Activated naive CD4-positive, alpha-beta T cell treated with anti-CD3 and anti-CD28 coated beads for 36 hours (primary cell): ENCODE measurements at regions not wholly inside any gene's neighbourhood (a gene's known extent, or its start where the extent isn't known, plus 50 kb on each side); places are given as distances from the start of the nearest gene placed in this dataset.

ENCODE experiments used
- CTCF ChIA-PET: fragments of 350-600 bp; sonication (Branson Sonifier 250); formaldehyde crosslinking; loops from one replicate; lab custom pipeline; 2021; ENCODE audit warnings: antibody characterized with exemption; lab: Charles Lee
- DNase-seq: peaks from one replicate; pipeline ENCODE4 v3.0.0-alpha.2; 2020
- H3K27ac Mint-ChIP-seq: one replicate; pipeline ENCODE4 v1.8.0; 2021; ENCODE audit warnings: mild to moderate bottlenecking, mixed read lengths
- H3K27me3 Mint-ChIP-seq: one replicate; pipeline ENCODE4 v1.8.0; 2021; ENCODE audit warnings: low read depth, mixed read lengths
- H3K36me3 Mint-ChIP-seq: one replicate; pipeline ENCODE4 v1.8.0; 2021; ENCODE audit warnings: low read depth, mixed read lengths
- H3K4me1 Mint-ChIP-seq: one replicate; pipeline ENCODE4 v1.8.0; 2021; ENCODE audit warnings: low read depth, mixed read lengths
- H3K4me3 Mint-ChIP-seq: one replicate; pipeline ENCODE4 v1.8.0; 2021; ENCODE audit warnings: mild to moderate bottlenecking, moderate library complexity, mixed read lengths
- H3K9me3 Mint-ChIP-seq: one replicate; pipeline ENCODE4 v1.8.0; 2021; ENCODE audit warnings: mixed read lengths
- intact Hi-C: fragments of 100-400 bp; cut with micrococcal nuclease; formaldehyde crosslinking; loops from one replicate; pipeline ENCODE4 v1.15.1; 2023

GRCh38 chr15:69812861-69813261 lies 284.9 kb downstream of the TLE3 start:
- intact Hi-C loops: no loop called here
- DNase-seq: no peak

GRCh38 chr15:69813881-69814280 lies 283.8 kb downstream of the TLE3 start:
- peaks cover 2% of the 10 kb centered on the region for H3K27me3 Mint-ChIP-seq
- no peak overlapping the region for H3K27ac Mint-ChIP-seq
- no peaks in the 10 kb centered on the region for H3K9me3 Mint-ChIP-seq
- no peak for DNase-seq
- no peak overlapping the region for H3K4me3 Mint-ChIP-seq
- H3K36me3 Mint-ChIP-seq: no peaks in the 10 kb centered on the region
- intact Hi-C loops: no loop called here
- peaks cover 4% of the 10 kb centered on the region for H3K4me1 Mint-ChIP-seq
- CTCF ChIA-PET: no interaction called here

More at GRCh38 chr15:69812861-69813261, 284.9 kb downstream of the TLE3 start:
- H3K27me3 Mint-ChIP-seq: peaks cover 2% of the 10 kb centered on the region
- no peaks in the 10 kb centered on the region for H3K36me3 Mint-ChIP-seq
- no peak overlapping the region for H3K4me3 Mint-ChIP-seq
- CTCF ChIA-PET: interaction anchor here (0.7 kb wide), 1 partner anchor 252 kb away, joined by 5 read pairs; no protein-coding TSS in a partner anchor
- H3K27ac Mint-ChIP-seq: no peak overlapping the region
- H3K4me1 Mint-ChIP-seq: peaks cover 10% of the 10 kb centered on the region
- H3K9me3 Mint-ChIP-seq: no peaks in the 10 kb centered on the region

GRCh38 chr15:69814932-69815331 lies 282.8 kb downstream of the TLE3 start:
- H3K9me3 Mint-ChIP-seq: no peaks in the 10 kb centered on the region
- no peak for DNase-seq
- peaks cover 3% of the 10 kb centered on the region for H3K4me1 Mint-ChIP-seq
- peaks cover 4% of the 10 kb centered on the region for H3K27me3 Mint-ChIP-seq
- intact Hi-C loops: no loop called here
- CTCF ChIA-PET: interaction anchor here (0.6 kb wide), 1 partner anchor 92 kb away, joined by 3 read pairs; no protein-coding TSS in a partner anchor
- H3K4me3 Mint-ChIP-seq: no peak overlapping the region
- H3K27ac Mint-ChIP-seq: no peak overlapping the region
- H3K36me3 Mint-ChIP-seq: no peaks in the 10 kb centered on the region

- peak; percentile 15 for DNase-seq
- Mint-ChIP-seq H3K36me3 (no peaks in the 10 kb centered on the region), H3K27ac (no peak overlapping the region), H3K4me3 (no peak overlapping the region), H3K4me1 (peaks cover 3% of the 10 kb centered on the region), H3K27me3 (peaks cover 4% of the 10 kb centered on the region), H3K9me3 (no peaks in the 10 kb centered on the region)
- intact Hi-C loops: no loop called here
- CTCF ChIA-PET: no interaction called here
These were observed 281.9 kb downstream of the TLE3 start for GRCh38 chr15:69815793-69816192.

- Mint-ChIP-seq H3K27ac (no peak overlapping the region), H3K4me1 (peaks cover 3% of the 10 kb centered on the region), H3K27me3 (peaks cover 4% of the 10 kb centered on the region), H3K9me3 (no peaks in the 10 kb centered on the region), H3K4me3 (no peak overlapping the region), H3K36me3 (no peaks in the 10 kb centered on the region)
- intact Hi-C loops: no loop called here
- CTCF ChIA-PET: no interaction called here
- no peak for DNase-seq
These were observed 281.2 kb downstream of the TLE3 start for GRCh38 chr15:69816522-69816921.

GRCh38 chr15:69818529-69818928 lies 279.2 kb downstream of the TLE3 start:
- Mint-ChIP-seq H3K4me1 (peaks cover 3% of the 10 kb centered on the region), H3K27ac (no peak overlapping the region), H3K27me3 (peaks cover 4% of the 10 kb centered on the region), H3K4me3 (no peak overlapping the region), H3K36me3 (no peaks in the 10 kb centered on the region), H3K9me3 (no peaks in the 10 kb centered on the region)
- intact Hi-C loops: no loop called here
- CTCF ChIA-PET: no interaction called here
- DNase-seq: no peak

GRCh38 chr15:69819371-69819770 lies 278.3 kb downstream of the TLE3 start:
- Mint-ChIP-seq H3K27me3 (peaks cover 4% of the 10 kb centered on the region), H3K27ac (no peak overlapping the region), H3K4me1 (peaks cover 3% of the 10 kb centered on the region), H3K9me3 (no peaks in the 10 kb centered on the region), H3K4me3 (no peak overlapping the region), H3K36me3 (no peaks in the 10 kb centered on the region)
- CTCF ChIA-PET: interaction anchor here (1.0 kb wide), 1 partner anchor 57 kb away, joined by 3 read pairs; no protein-coding TSS in a partner anchor
- no peak for DNase-seq
- intact Hi-C loops: no loop called here

- H3K27me3 Mint-ChIP-seq: peaks cover 4% of the 10 kb centered on the region
- DNase-seq: no peak
- intact Hi-C loops: no loop called here
- peaks cover 3% of the 10 kb centered on the region for H3K4me1 Mint-ChIP-seq
- CTCF ChIA-PET: no interaction called here
- H3K4me3 Mint-ChIP-seq: no peak overlapping the region
- no peaks in the 10 kb centered on the region for H3K36me3 Mint-ChIP-seq
- H3K9me3 Mint-ChIP-seq: no peaks in the 10 kb centered on the region
- no peak overlapping the region for H3K27ac Mint-ChIP-seq
These were observed 276.9 kb downstream of the TLE3 start for GRCh38 chr15:69820819-69821218.

GRCh38 chr15:69823223-69823907 lies 274.4 kb downstream of the TLE3 start:
- CTCF ChIA-PET: no interaction called here
- intact Hi-C loops: no loop called here

GRCh38 chr15:69824075-69824876 lies 273.4 kb downstream of the TLE3 start:
- H3K36me3 Mint-ChIP-seq: no peaks in the 10 kb centered on the region
- H3K9me3 Mint-ChIP-seq: no peaks in the 10 kb centered on the region
- no peaks in the 10 kb centered on the region for H3K4me1 Mint-ChIP-seq
- no peak overlapping the region for H3K27ac Mint-ChIP-seq
- no peak for DNase-seq
- H3K27me3 Mint-ChIP-seq: no peaks in the 10 kb centered on the region
- CTCF ChIA-PET: no interaction called here
- H3K4me3 Mint-ChIP-seq: no peak overlapping the region
- intact Hi-C loops: no loop called here

More at GRCh38 chr15:69823223-69823907, 274.4 kb downstream of the TLE3 start:
- H3K4me1 Mint-ChIP-seq: no peaks in the 10 kb centered on the region
- no peaks in the 10 kb centered on the region for H3K9me3 Mint-ChIP-seq
- H3K36me3 Mint-ChIP-seq: no peaks in the 10 kb centered on the region
- H3K27ac Mint-ChIP-seq: no peak overlapping the region
- H3K4me3 Mint-ChIP-seq: no peak overlapping the region
- DNase-seq: no peak
- H3K27me3 Mint-ChIP-seq: peaks cover 4% of the 10 kb centered on the region

GRCh38 chr15:69824877-69825406 lies 272.8 kb downstream of the TLE3 start:
- CTCF ChIA-PET: no interaction called here
- intact Hi-C loops: no loop called here
- H3K27ac Mint-ChIP-seq: no peak overlapping the region
- H3K4me1 Mint-ChIP-seq: no peaks in the 10 kb centered on the region
- no peaks in the 10 kb centered on the region for H3K9me3 Mint-ChIP-seq
- no peak for DNase-seq
- H3K27me3 Mint-ChIP-seq: no peaks in the 10 kb centered on the region
- H3K36me3 Mint-ChIP-seq: no peaks in the 10 kb centered on the region
- no peak overlapping the region for H3K4me3 Mint-ChIP-seq

GRCh38 chr15:69825941-69826818 lies 271.5 kb downstream of the TLE3 start:
- no peak for DNase-seq
- CTCF ChIA-PET: interaction anchor here (0.6 kb wide), 1 partner anchor 85 kb away, joined by 3 read pairs; no protein-coding TSS in a partner anchor
- intact Hi-C loops: no loop called here
- no peaks in the 10 kb centered on the region for H3K4me1 Mint-ChIP-seq
- H3K27ac Mint-ChIP-seq: no peak overlapping the region
- no peak overlapping the region for H3K4me3 Mint-ChIP-seq
- H3K27me3 Mint-ChIP-seq: no peaks in the 10 kb centered on the region
- no peaks in the 10 kb centered on the region for H3K36me3 Mint-ChIP-seq
- no peaks in the 10 kb centered on the region for H3K9me3 Mint-ChIP-seq
